T-helper 1 cell treated with Interleukin-12 subunit alpha and Interleukin-12 subunit beta and Interleukin-4 antibody, amounts not matched to agents 30 μg/mL and 1 μg/mL, for 36 hours (primary cell): ENCODE measurements at regions not wholly inside any gene's neighbourhood (a gene's known extent, or its start where the extent isn't known, plus 50 kb on each side); places are given as distances from the start of the nearest gene placed in this dataset.
"Not testable (repeated sequence)": the region's sequence is repeated elsewhere in the genome, so short reads cannot be mapped to it uniquely, and the experiment has no call there.

ENCODE experiments used
- H3K27ac Mint-ChIP-seq: one replicate; pipeline ENCODE4 v1.8.0; 2021; ENCODE audit warnings: mild to moderate bottlenecking, mixed read lengths
- H3K27me3 Mint-ChIP-seq: one replicate; pipeline ENCODE4 v1.8.0; 2021; ENCODE audit warnings: low read depth, mixed read lengths
- H3K36me3 Mint-ChIP-seq: one replicate; pipeline ENCODE4 v1.8.0; 2021; ENCODE audit warnings: low read depth, mixed read lengths
- H3K4me1 Mint-ChIP-seq: one replicate; pipeline ENCODE4 v1.8.0; 2021; ENCODE audit warnings: low read depth, mixed read lengths
- H3K4me3 Mint-ChIP-seq: one replicate; pipeline ENCODE4 v1.8.0; 2021; ENCODE audit warnings: mild to moderate bottlenecking, moderate library complexity, mixed read lengths
- H3K9me3 Mint-ChIP-seq: one replicate; pipeline ENCODE4 v1.8.0; 2021; ENCODE audit warnings: mixed read lengths

DNA sequence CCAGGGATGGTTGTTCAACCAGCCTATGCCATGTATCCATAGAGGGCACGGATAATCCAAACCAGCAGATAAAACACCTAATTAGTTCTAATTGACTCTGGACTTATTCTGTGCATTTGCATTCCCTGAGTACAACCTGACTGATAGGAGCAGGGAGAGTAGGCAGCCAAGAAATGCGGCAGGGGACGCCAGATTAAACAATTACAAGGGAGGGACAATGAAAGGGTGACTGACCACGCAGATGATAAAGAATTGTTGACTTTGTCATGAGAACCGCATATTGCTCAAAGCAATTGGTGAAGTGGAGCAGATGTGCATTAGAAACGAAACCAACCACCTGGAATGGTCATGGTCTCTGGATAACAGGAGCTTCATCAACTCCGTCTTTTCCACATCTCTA is 369.1 kb upstream of the FRG2C start:
- no peaks in the 10 kb centered on the region for H3K36me3 Mint-ChIP-seq
- no peaks in the 10 kb centered on the region for H3K4me1 Mint-ChIP-seq
- H3K27me3 Mint-ChIP-seq = no peaks in the 10 kb centered on the region
- no peaks in the 10 kb centered on the region for H3K9me3 Mint-ChIP-seq
- H3K27ac Mint-ChIP-seq = no peak overlapping the region
- no peak overlapping the region for H3K4me3 Mint-ChIP-seq

DNA sequence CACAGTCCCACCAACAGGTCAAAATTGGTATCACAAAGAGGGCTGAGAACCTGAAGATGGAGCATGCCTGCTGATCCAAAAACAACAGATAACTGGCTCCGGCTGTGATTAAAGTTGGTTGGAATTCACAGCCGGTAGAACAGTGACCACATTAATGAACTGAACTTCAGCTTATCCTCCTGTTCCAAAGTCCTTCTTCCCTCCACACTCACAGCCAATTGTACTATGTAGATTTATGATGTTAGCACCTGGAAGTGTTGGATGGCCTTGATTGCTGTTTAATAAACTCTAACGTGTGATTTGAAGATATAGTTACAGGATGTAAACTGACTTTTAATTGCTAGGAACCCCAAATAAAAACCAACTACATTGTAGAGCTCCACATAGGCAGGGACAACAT is 367.3 kb upstream of the FRG2C start:
- no peaks in the 10 kb centered on the region for H3K9me3 Mint-ChIP-seq
- H3K27ac Mint-ChIP-seq = no peak overlapping the region
- H3K36me3 Mint-ChIP-seq = no peaks in the 10 kb centered on the region
- no peaks in the 10 kb centered on the region for H3K4me1 Mint-ChIP-seq
- H3K27me3 Mint-ChIP-seq = no peaks in the 10 kb centered on the region
- H3K4me3 Mint-ChIP-seq = no peak overlapping the region

DNA sequence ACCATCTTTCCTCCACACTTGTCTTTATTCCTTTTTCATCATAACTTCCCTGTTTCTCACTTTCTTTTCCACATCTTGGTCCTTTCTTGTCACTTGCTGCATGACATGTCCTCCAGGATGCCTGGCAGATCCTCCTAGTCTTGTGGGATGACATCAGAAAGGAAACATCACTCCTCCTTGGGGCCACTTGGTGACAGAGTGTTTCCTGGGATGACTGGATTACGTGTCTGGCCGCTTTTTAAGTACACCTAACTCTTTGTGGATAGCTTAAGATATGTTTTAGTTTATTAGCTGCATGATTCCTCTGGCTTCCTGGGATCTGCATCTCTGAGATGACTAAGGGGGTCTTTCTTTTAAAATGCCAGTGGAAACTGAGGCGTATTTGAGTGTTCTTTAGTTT is 363.5 kb upstream of the FRG2C start:
- no peak overlapping the region for H3K4me3 Mint-ChIP-seq
- H3K4me1 Mint-ChIP-seq = no peaks in the 10 kb centered on the region
- H3K27me3 Mint-ChIP-seq = no peaks in the 10 kb centered on the region
- no peak overlapping the region for H3K27ac Mint-ChIP-seq
- no peaks in the 10 kb centered on the region for H3K36me3 Mint-ChIP-seq
- no peaks in the 10 kb centered on the region for H3K9me3 Mint-ChIP-seq

DNA sequence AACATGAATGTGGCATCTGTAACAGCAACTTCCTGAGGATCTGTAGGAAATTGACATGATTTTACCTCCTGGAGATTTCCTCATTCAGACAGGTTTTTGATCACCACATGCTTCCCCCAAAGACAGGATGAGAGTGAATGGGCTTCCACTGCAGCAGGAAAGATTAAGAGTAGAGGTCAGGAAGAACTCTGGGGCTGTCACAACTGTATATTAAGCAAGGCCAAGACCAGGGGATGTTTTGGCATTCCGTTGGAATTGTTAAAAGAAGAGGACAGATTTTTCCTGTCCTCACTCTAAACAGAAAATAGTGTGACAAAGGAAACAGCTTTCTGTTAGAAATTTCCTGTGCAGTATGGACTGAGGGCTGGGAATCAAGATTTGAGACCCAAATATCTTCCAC is 363.1 kb upstream of the FRG2C start:
- not testable (repeated sequence) for H3K36me3 Mint-ChIP-seq, H3K9me3 Mint-ChIP-seq, H3K27me3 Mint-ChIP-seq, H3K4me3 Mint-ChIP-seq, H3K4me1 Mint-ChIP-seq, H3K27ac Mint-ChIP-seq

DNA sequence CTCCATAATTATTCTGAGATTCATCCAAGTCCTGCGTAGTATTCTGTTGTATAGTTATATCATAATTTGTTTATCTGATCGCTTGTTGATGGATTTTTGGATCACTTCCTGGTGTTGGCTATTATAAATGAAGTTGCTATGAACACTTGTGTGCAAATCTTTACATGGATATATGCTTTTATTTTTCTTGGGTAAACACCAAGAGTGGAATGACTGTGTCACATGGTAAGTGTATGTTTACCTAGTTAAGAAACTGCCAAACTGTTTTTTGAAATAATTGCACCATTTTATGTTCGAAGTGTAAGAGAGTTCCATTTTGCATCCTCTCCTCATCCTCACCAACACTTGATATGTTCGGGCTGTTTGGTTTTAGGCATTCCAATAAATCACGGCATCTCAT is 360.4 kb upstream of the FRG2C start:
- Mint-ChIP-seq H3K9me3 (no peaks in the 10 kb centered on the region), H3K27me3 (no peaks in the 10 kb centered on the region), H3K4me3 (no peak overlapping the region), H3K27ac (no peak overlapping the region), H3K4me1 (no peaks in the 10 kb centered on the region), H3K36me3 (no peaks in the 10 kb centered on the region)

DNA sequence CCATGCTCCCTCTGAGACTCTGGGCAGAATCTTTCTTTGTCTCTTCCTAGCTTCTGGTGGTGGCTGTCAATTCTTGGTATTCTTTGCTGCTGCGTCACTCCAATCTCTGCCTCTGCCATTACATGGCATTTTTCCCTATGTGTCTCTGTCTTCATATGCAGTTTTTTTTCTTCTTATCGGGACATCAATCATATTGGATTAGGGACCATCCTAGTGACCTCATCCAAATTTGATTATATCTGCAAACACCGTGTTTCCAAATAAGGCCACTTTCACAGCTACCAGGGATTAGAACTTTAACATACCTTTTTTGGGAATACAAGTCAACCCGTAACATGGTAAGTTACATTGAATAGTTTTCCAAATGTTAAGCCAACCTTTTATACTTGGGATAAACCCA is 358.2 kb upstream of the FRG2C start:
- H3K36me3 Mint-ChIP-seq = no peaks in the 10 kb centered on the region
- no peaks in the 10 kb centered on the region for H3K4me1 Mint-ChIP-seq
- H3K27ac Mint-ChIP-seq = no peak overlapping the region
- no peaks in the 10 kb centered on the region for H3K27me3 Mint-ChIP-seq
- H3K9me3 Mint-ChIP-seq = no peaks in the 10 kb centered on the region
- H3K4me3 Mint-ChIP-seq = no peak overlapping the region

DNA sequence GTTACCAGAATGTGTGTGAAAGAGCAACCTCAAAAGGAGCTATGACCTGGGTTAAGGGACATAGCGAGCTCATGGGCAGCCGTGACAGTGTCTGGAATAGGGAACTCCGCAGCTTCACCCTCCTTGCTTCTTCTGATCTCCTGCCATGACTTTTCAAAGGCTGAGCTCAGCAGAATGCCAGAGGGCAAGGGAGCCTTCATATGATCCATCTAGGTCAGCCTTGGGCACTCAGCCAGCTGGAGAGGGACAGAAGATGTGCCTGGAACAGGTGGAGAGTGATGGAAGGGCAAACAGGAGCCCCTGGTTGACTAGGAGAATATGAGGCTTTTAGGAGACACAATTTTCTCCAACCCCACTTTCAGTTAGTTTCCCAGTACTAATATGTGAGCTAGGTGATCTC is 352.8 kb upstream of the FRG2C start:
- not testable (repeated sequence) for H3K36me3 Mint-ChIP-seq, H3K4me3 Mint-ChIP-seq, H3K27me3 Mint-ChIP-seq, H3K27ac Mint-ChIP-seq, H3K4me1 Mint-ChIP-seq, H3K9me3 Mint-ChIP-seq

DNA sequence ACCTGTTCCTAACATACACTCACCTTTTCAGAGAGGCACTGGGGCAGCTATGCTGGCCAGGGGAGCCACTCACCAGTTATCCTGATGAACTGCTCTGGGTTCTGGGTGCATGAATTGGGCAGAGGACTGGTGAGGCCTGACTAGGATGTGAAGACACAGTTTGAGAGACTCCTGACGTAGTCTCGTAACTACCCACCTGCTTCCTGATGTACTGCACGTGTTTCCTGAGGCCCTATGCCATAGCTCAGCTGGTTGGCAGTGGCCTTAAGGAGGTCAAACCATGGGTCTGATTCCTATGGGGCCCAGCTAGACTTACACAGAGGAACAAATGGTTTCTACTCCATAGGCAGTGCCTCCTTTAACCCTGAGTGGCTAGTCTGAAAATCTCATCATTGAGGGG is 351.7 kb upstream of the FRG2C start:
- H3K36me3 Mint-ChIP-seq, H3K4me1 Mint-ChIP-seq, H3K27me3 Mint-ChIP-seq, H3K9me3 Mint-ChIP-seq, H3K4me3 Mint-ChIP-seq, H3K27ac Mint-ChIP-seq: not testable (repeated sequence)

DNA sequence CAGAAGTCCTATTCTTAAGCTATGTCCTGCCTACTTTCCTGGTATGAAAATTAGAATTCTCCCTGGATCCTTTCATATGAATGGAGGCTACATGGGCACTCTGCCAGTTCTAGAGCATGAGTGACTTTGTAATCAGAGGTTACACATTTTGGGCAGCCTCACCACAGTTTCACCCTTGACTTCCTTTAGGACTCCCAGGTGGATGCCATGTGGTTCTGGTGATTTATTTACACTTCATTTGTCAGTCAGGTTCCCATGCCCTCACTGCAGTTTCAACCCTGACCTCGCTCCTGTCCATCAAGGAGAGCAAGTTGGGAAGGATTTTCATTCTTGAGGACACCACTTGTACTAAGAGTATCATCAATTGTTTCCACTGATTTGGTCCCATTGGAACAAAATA is 344.4 kb upstream of the FRG2C start:
- not testable (repeated sequence) for H3K27me3 Mint-ChIP-seq, H3K4me1 Mint-ChIP-seq, H3K27ac Mint-ChIP-seq, H3K36me3 Mint-ChIP-seq, H3K9me3 Mint-ChIP-seq, H3K4me3 Mint-ChIP-seq

DNA sequence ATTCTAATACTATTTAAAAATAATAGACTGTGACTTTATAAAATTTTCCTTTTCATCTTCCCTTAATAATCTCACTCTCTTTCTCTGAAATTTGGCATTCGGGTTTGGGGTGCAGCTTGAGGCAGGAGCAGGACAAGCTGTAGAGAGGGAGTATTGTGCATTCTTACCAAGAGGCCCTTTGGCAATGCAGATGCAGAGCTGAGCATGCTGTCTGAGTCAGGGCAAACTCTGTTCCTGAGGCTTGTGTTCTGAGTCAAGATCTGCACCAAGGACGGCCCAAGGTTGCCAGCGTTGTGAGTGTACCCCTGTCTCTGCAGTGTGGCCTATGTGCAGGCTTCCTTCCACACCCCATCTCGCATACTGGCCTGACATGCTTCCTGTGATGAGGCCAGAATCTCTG is 343.8 kb upstream of the FRG2C start:
- Mint-ChIP-seq H3K27me3 (peaks cover 3% of the 10 kb centered on the region), H3K27ac (no peak overlapping the region), H3K36me3 (no peaks in the 10 kb centered on the region), H3K9me3 (no peaks in the 10 kb centered on the region), H3K4me3 (no peak overlapping the region), H3K4me1 (no peaks in the 10 kb centered on the region)

DNA sequence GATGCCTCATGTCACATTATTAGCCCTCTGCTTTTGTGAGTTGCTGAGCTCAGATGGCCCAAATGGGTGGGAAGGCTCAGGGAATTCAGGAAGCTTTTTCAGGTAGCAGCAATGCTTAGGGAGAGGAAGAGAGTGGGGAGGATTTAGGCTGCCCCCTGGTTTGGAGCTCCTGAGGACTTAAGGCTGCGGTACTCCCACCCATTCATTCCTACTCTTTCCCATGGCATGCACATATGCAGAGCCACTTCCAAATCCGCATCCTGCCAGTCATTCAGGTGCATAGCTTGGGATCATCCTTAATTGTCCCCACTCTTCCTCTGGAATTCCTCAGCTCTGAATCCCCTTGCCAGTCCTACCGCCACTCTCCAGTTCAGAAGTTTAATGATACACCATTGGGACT is 343.1 kb upstream of the FRG2C start:
- H3K27me3 Mint-ChIP-seq = peaks cover 3% of the 10 kb centered on the region
- H3K27ac Mint-ChIP-seq = no peak overlapping the region
- no peaks in the 10 kb centered on the region for H3K4me1 Mint-ChIP-seq
- no peak overlapping the region for H3K4me3 Mint-ChIP-seq
- H3K36me3 Mint-ChIP-seq = no peaks in the 10 kb centered on the region
- no peaks in the 10 kb centered on the region for H3K9me3 Mint-ChIP-seq

DNA sequence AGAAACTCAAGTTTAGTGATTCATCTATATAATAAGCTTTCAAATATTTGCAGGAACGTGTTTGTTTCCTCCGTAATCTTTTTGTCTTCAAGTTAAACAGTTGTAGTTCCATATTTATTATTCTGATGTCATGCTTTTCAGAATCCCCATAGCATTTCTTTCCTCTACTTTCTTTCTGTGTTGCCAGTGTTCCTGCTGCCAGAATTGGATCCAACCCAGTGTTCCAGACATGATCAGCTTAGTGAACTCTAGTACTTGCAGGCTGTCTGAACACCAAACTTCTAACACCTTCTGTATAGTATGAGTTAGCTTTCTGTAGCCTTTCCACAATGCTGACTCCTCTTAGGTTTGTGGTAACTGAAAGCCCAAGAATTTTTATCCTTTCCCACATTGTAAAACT is 340.2 kb upstream of the FRG2C start:
- H3K4me3 Mint-ChIP-seq, H3K27me3 Mint-ChIP-seq, H3K36me3 Mint-ChIP-seq, H3K9me3 Mint-ChIP-seq, H3K27ac Mint-ChIP-seq, H3K4me1 Mint-ChIP-seq: not testable (repeated sequence)

DNA sequence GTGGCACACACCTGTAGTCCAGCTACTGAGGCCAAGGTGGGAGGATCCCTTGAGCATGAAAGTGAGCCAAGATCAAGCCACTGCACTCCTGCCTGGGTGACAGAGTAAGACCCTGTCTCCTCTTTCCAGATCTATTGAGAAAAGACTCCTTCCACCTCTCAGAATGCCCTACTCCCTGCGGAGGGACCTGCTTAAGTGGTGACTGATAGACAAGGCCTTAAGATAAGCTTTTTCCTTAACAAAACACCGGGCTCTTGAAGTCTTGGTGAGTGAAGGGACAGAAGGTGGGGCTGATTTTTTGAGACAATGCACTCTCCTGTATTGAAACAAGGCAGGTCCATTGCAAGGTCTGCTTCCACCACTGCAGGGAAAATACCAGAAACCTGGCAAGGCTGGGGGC is 338.4 kb upstream of the FRG2C start:
- Mint-ChIP-seq H3K27me3 (peaks cover 3% of the 10 kb centered on the region), H3K4me3 (no peak overlapping the region), H3K27ac (no peak overlapping the region), H3K4me1 (no peaks in the 10 kb centered on the region), H3K9me3 (no peaks in the 10 kb centered on the region), H3K36me3 (no peaks in the 10 kb centered on the region)

DNA sequence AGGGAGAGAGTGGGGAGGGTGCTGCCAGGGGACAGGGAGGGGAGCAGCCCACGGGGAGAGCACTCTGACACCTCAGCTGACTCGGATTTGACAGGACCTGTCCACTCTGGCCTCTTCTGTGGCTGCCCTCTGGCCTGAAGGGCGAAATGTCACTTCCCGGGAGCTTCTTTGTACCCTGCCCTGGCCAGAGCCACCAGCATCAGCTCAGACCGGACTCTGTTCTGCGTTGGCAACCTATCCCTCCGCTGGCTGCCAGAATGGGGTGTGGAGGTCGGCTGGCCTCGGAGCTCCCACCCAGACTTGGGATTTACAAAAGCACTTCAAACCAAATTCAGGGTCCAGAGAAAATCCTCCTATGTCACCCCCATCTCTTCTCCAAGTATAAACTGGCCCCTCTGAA is 336.7 kb upstream of the FRG2C start:
- Mint-ChIP-seq H3K27me3 (peaks cover 3% of the 10 kb centered on the region), H3K27ac (no peak overlapping the region), H3K36me3 (no peaks in the 10 kb centered on the region), H3K4me3 (no peak overlapping the region), H3K4me1 (no peaks in the 10 kb centered on the region), H3K9me3 (no peaks in the 10 kb centered on the region)

DNA sequence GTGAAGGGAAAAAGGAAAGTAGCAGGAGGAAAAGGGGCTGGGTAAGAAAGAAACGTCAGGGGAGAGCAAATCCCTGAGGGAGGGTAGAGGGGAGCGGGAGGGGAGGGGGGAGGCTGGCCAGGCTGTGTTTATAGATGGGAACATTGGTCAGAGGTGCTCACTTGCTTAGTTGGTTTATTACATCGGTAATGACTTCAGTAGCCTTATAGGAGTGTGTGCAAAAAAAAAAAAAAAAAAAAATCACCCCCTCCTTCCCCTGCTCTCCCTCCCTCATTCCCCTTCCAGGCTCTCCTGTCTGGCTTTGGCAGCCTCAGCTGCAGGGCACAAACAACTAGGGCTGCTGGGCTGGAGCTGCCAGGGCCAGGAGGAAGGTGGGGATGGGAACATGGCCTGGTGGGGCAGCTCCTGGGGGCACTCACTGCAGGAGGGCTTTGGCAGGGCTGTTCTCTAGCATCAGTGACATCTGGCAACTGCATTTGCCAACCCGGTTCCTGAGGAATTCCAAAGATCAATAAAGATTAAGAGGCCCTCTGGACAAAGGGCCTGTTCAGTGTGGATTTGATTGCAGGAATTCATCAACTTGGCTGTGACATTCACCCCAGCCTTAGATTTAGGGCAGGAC is 334.5 kb upstream of the FRG2C start:
- Mint-ChIP-seq H3K27me3 (no peaks in the 10 kb centered on the region), H3K9me3 (no peaks in the 10 kb centered on the region), H3K4me1 (no peaks in the 10 kb centered on the region), H3K4me3 (no peak overlapping the region), H3K27ac (no peak overlapping the region), H3K36me3 (no peaks in the 10 kb centered on the region)

DNA sequence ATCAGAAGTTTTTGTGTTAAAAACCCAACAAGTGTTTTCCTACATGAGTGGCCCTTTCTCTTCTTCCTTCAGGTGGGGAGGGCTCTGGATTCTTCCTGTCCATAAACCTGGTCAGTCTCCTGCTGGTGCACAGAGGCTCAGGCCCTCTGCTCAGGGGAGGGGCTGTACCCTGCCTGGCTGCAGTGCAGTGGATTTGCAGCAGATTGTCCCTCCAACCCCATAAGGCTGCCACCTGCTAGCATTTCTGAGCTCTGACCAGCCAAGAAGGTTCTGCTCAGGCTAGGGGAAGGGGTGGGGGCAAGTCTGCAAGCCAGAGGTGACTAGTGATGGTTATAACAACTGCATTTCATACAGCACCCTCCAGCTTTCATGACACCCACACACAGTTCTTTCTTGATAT is 333.7 kb upstream of the FRG2C start:
- not testable (repeated sequence) for H3K27ac Mint-ChIP-seq, H3K27me3 Mint-ChIP-seq, H3K9me3 Mint-ChIP-seq, H3K4me1 Mint-ChIP-seq, H3K36me3 Mint-ChIP-seq, H3K4me3 Mint-ChIP-seq
